GM19328 (cell line): ENCODE measurements at regions not wholly inside any gene's neighbourhood (a gene's known extent, or its start where the extent isn't known, plus 50 kb on each side); places are given as distances from the start of the nearest gene placed in this dataset.

ENCODE experiments used
- ATAC-seq: cut with Tn5 transposase; IDR thresholded peaks from one replicate; pipeline ENCODE4 v1.9.1; 2021; ENCODE audit warnings: mild to moderate bottlenecking, moderate library complexity; ENCODE audit not compliant: unreplicated experiment

DNA sequence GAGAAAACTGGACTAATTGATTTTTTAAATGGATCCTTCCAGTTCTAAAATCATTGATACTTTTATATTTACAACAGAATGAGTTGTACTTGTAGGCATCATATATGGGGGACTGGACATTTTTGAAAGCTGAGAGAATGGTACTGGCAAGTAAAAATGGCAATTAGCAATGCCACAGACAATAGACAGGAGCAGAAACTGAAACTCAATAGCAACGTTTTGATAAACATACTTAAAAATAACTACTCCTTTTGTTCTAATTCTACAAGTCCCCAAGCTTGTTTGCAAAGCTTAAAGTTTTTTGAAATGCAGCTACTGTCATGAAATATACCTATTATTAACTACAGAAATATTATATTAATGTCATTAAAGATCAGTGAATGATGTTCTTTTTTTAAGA lies 52.8 kb upstream of the FBXL7 start:
- ATAC-seq: no peak

DNA sequence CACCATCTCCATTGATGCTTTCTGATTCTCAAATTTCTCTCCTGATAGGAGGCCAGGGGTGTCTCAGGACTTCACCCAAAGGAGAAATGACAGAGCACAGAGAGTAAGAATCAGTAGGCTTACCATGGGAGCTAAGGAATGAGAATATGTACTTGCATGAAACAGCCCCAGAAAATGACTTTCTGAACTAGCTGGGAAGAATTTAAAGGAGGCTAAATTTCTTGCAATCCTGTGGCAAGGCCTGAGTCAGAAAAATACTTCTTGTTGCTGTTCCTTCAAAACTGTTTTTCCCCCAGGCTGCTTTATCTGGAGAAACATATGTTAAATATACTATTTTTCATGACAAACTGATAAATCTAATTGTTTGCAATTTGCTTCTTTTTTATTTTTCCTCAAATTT lies 53.4 kb upstream of the FBXL7 start:
- ATAC-seq: no peak

DNA sequence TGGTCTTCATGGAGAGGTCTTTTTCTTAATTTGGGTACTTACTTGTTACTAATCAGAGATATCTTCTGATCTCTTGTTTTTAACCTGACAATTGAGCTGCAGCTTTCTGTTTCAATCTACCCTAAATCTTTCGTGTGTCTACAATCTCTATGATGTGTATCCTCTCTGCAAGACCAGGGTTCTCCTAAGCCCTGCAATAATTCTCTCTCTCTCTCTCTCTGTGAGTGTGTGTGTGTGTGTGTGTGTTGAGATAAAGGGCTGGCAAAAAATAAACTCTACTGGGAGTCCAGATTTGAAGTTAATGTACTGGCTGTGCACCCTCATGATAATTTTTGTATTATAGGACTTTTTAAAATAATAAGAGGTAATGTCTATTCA lies 57.8 kb upstream of the FBXL7 start:
- ATAC-seq: no peak

DNA sequence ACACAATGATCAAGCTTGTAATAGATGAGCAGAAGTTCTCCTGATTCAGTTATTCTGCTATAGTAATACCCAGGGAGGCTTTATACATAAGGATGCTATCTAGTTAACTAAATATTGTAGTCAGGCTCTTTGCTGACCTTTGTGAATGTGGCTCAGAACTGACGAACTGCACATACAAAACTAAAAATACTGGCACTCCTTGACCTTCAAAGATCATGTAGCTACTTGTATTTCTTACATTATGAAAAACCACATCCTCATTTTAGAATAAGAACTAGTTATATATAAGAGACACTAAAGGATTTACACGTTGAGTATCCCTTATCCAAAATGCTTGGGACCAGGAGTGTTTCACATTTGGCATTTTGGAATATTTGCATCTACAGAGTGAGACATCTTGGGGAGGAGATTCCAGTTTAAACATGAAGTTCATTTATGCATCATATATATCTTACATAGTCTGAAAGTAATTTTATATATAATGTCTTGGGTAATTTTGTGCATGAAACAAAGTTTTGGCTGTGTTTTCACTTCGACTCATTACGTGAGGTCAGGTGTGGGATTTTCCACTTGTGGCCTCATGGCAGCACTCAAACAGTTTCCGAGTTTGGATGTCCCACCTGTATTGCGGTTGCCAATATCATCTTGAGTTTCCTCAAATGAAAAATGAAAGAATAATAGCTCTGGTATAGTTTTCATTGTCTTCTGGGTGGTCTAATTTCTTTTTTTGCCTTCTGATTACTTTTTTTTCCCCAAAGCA lies 58.4 kb upstream of the FBXL7 start:
- ATAC-seq: no peak

DNA sequence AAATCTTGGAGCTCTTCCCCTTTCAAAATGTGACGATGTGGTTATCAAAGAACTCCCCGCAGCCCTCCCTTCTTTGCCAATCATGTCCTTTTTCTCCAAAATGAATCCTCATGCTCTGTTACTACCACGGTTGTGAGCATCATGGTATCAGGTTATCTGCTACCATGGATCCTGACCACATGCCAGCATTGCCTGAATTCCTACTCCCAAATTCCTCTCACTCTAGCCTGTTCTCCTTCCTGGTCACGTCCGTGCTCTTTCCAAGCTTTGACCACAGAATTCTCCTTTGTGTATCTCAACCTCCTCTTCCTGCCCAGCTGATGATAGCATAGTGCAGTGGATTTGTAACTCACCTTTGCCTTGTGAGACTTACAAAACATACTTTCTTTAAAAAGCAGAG lies 59.5 kb upstream of the FBXL7 start:
- no peak for ATAC-seq

DNA sequence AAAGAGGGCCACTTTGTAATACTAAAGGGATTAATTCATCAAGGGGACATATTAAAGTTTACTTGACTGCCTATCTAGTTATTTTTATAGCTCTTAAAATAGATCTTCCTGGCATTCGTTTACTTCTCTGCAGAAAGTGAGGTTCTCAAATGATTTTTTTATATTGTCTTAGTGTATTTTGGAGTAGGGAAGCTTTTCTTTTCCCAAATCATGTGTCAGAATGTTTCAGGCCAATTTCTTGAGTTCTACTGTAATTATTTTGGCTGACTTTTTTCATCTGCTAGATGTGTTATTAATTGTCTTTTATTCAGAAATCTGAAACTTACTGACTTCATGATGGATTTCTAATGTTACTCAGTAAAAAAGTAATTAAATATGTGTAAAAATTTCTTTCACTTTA lies 60.2 kb upstream of the FBXL7 start:
- ATAC-seq: no peak

DNA sequence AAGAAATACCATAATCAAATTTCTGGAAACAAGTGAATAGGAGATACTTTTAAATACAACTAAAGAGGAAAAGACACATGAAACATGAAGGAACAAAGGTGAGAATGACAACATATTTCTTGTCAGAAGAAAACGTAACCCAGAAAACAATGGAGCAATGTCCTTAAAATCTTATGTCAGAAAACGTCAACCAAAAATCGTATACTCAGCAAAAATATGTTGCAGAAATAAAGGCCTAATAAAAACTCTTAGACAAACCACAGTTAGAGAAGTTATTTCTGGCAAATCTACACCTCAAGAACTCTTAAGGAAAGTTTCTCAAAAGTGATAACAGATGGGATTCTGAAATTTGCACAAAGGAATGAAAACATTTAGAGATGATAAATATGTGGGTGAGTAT lies 66.3 kb upstream of the FBXL7 start:
- ATAC-seq: no peak

DNA sequence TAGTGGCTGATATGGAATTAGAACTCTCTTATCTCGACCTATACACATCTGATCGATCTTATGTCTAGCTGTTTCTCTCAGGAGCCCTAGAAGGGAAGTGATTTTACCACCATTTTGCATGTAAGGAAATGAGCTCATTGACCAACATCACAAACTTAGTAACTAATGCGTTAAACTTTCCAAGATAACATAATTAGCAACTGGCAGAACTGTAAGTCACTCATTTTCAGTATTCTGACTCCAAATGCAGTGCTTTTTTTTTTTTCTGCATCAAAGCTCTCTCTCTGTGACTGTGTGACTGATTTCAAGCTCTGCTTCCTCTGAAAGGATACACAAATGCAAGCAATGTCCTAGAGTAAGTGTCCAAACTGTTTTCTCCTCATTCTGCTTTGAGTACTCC lies 68.1 kb upstream of the FBXL7 start:
- no peak for ATAC-seq

DNA sequence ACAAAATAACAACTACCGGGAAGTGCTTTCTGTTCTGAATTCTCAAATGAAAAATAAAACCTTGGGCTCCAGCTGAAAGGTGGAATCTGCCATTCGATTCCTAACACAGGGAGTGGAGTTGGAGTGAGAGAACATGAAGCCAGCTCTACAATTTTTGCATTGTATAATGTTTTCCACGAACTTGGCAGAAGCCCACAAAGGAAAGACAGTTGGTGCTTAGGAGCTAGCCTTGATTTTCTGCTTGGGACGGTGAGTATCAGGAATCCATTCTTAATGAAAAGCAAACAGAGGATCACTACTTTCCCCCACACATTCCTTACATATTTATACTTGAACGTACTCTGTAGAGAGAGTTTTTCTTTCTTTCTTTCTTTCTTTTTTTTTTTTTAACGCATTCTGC lies 74.2 kb upstream of the FBXL7 start:
- ATAC-seq: no peak

DNA sequence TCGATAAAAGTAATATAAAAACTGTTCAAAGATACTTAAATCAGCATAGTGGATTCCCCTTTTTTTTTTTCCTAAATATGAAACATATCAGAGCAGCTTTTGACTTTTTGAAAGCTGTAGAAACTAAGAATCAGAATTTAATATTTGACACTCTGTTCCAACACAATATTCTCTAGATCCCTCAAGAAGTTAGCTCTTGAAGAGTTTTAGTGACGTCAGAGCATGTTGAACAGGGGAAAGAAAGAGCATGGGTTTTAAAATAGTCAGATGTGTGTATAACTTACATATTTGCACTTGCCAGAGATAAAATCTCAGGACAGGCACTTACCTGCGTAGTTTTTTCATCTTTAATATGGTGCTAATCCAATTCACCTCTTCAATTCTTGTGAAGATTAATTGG lies 75.2 kb upstream of the FBXL7 start:
- ATAC-seq: no peak

DNA sequence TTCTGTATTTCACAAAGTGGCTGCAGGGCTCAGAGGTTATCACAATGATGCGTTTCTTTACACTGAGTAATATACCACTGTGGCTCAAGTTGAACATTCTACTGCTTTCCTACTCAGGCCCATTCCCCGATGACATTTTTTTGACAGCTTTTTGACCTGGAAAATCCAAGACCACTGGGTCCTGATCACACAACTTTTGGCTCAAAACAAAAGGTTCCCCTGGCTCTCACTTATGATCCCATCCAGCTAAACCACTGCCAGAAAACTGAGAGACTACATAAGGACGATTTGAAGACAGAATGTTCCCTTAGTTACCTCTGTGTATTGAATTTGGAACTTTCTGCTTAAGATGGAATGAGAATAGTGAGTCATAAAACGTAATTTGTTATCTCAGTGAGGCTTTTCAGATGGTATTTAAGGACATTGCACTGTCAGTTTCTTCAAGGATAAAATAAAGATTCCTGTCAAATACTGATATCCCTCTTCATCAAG lies 78.0 kb upstream of the FBXL7 start:
- no peak for ATAC-seq

DNA sequence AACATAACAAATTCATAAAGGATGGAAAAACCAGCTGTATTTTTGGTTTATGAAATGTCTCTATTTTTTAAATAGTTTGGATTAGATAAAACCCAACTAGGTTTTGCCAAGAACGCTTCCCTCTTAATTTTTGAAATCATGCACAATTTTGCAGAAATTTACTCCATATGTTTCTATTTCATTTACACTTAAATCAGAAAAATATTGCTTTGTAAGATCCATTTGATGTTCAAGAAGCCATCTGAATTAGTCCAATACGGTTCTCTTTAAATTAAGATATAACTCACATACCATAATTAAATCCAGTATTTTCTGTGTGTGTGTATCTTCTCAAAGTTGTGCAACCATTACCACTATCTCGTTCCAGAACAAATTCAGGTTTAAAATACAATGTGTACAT lies 78.6 kb upstream of the FBXL7 start:
- ATAC-seq: no peak

DNA sequence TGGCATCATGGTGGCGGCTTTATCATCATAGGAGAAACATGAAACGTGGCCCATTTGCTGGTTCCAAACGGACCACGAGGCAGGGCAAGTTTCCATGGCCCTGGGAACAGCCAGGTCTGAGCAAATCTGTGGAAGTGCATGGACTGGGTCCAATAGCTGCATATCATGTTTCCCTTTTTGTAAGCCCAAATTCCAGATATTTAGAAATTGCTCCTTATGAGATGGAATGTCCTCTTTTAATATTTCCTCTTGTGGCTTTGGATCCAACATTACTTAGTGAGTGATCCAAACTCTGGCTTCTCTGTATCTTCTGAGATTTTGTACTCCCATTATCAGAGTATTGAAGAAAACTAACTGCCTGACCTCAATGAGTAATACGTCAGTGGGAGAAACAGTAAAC lies 79.8 kb upstream of the FBXL7 start:
- ATAC-seq: no peak

DNA sequence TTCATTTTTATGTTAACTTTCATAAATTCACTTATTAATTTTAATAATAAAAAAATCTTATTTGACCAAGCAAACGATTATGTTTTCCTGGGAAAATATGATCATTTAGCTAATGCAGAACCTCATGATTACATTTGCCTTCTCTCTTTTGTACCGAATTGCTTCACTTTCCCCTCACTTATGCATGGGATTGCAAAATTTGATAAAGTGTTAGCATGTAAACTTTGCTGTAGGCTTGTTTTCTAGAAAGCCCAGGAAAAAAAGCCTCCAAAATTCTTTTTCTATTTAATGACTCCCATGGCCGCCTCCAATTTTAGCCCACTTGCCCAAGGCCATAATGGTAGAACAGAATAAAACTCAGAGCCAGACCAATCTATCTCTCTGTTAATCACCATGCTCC lies 82.8 kb upstream of the FBXL7 start:
- no peak for ATAC-seq

DNA sequence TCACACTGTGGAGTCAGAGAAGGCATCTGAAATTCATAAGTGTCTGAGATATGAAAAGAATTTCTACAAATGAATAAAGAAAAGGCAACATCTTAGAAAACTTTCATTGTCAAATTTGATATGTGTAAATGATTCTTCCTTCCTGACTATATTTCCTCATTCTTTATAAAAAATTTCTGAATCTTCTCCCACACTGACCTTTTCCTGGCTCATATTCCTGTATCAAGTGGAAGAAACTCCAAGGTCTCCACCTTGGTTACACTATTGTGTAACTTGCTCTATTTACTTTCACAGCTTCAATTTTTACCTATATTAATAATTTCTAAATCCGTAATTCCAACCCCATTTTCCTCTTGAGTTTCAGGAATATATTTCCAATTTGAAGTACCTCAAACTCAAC lies 93.5 kb upstream of the FBXL7 start:
- no peak for ATAC-seq

DNA sequence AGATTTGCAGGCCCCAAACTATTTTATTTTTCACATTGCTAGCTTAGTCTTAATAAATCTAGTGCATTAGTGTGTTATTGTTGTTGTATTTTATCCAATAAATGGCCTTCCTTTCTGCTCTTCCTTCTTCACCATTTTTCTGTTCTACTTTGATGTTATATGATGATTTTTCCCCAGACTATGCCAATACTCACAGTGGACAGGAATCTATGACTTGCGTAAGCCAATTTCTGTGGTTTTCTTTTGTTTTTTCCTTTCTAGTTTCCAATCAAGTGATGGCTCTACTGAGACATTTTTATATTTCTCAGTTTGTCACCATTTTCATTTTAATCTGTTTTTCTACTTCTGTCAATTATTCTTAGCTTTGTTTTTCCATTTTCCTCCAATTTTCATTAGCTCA lies 106.8 kb upstream of the FBXL7 start:
- ATAC-seq: no peak

DNA sequence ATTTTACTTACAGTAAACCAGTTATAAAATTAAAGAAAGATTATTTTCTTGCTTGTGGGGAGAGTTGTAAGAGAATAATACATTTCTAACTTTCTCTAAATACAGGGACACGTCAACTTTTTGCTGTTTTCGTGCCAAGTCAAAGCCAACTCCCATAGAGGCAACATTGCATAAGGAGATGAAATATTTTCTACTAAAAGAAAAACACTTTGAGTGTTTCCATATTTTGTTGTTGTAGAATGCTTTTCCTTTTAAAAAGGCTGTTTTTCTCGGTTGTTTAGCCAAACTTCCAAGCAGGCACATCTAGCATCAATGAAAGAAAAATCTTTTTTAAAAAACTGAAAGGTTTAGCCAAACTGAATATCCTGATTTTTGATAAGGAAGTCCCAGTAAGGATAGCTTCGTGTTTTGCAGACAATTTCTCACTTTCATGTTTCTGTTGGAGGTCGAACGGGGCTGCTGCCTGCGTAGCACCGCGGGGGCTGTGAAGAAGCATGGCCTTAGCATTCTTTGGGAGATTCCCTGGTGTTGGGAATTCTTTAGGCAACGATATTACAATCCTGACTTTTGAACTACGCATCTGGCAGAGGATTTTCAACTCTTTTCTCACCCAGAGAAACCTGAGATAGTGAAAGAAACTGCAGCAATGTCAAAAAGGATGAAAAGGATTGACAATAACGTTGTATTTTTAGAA lies 108.1 kb upstream of the FBXL7 start:
- no peak for ATAC-seq

DNA sequence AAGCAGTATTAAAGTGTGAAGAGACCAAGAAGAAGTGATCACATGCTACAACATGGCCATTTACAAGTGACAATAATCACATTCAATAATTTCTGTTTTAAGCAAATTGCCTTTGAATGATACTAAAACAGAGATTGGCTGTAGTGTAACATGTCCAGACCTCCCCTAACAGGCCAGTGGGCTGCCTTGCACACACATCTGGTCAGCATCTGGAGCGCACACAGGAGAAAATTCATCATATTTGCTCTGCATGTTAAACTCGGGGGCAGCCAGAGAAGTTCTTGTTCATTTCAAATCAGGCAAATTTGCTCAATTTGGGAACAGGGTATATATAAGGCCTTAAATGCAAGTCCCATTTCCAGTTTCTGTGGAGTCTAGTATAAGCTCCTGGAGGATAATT lies 111.1 kb upstream of the FBXL7 start:
- ATAC-seq: no peak

DNA sequence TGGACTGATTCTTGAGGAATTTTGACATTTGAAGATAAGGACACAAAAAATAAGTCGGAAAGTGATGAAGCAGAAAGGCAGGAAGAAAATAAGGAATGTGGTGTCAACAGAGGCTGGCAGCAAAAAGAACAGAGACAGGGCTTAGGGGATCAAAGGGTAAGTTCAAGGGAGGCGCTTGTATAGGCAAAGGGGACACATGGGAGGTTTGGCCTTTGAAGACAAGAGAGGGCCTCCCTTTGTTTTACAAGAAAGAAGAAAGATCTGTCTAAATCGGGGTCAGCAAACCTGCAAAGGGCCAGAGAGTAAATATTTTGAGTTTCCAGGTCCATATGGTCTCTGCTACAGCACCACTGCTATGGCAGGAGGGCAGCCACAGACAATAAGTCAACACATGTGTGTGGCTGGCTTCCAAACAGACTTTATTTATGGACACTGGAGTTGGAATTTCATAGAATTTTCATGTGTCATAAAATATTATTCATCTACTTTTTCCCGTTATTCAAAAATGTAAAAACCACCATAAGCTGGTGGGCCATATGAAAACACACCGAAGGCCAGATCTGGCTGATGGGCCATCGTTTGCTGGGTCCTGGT lies 112.0 kb upstream of the FBXL7 start:
- no peak for ATAC-seq

DNA sequence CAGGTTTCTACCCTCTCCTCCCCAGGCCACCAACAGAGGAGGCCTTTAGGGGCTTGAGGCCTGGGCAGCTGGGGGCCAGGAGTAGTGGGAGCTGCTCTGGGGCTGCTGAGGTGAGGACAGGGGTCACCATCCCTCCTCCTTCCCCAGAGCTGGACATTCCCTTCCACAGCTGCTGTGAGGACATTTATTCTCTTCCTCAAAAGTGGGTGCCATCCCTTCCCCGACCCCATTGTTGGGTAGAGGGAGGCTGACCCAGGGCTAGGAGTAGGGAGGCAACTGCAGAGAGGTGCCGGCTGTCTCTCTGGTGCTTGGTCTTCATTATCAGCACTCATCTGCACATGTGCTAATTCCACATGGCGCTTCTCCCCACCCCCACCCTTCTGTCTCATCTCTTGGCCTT lies 113.9 kb upstream of the FBXL7 start:
- ATAC-seq: no peak

DNA sequence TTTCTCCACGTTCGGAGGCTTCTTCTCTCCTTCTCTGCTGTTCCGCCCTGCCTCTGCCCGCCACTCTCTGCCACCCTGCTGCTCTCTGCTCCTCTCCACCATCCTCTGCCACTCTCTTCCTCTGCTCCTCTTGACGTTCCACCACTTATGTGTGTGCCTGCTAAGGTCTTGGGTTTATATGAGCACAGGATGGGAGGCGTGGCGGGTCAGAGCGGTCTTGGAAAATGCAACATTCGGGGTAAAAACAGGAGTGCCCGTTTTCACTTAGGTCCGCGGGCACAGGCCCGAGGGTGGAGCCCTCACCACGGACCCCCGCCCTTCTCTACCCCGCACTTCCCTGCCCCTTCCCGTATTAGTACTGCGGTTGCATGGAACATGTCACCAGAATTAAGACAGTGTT lies 114.4 kb upstream of the FBXL7 start:
- no peak for ATAC-seq

DNA sequence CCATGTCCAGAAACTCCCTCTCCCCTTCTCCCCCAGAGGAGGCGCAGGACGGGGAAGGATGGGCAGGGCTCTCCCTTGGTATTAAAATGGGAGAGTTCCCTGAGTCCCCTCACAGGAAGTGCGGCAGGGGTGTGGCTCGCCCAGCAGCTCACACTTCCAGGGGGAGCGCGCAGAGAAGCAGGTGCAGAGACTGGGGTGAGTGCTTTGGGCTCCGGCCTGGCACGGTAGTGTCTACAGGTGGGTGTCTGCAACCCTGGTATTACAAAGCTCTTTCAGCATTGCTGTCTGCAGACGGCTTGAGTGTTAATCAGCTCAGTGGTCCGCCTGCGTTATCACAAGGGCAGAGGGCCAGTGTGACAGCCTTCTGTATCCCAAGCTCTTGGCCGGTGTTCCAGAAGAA lies 114.9 kb upstream of the FBXL7 start:
- ATAC-seq: no peak
